ENCODE measurements at regions not wholly inside any gene's neighbourhood (a gene's known extent, or its start where the extent isn't known, plus 50 kb on each side); places are given as distances from the start of the nearest gene placed in this dataset.

DNA sequence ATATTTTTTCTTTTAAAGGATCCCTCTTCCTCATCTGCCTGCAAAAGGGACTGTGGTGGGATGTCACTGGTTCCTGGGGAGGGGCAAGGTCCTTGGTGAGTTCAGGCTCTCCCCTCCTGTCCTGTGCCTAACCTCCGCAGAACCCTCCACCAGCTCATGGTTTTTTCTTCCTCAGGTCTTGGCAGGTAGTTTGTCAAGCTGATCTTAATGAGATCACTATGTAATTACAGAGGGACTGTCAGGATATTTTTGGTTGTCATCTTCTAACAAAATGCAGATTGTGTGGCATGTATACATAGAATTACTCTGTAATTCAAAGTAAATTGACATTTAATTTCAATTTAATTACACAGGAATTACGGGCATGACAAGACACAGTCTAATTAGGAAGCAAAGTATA is 150.3 kb upstream of the SEMA6A start (continued):
- TF ChIP-seq JUN (CRISPR knock-in tag; IDR thresholded peaks at IDR 0.05) (no peak), RORB (CRISPR knock-in tag; IDR thresholded peaks at IDR 0.05) (no peak), ZSCAN18 (CRISPR knock-in tag; IDR thresholded peaks at IDR 0.05) (no peak)
- TF ChIP-seq, protein P1, sequence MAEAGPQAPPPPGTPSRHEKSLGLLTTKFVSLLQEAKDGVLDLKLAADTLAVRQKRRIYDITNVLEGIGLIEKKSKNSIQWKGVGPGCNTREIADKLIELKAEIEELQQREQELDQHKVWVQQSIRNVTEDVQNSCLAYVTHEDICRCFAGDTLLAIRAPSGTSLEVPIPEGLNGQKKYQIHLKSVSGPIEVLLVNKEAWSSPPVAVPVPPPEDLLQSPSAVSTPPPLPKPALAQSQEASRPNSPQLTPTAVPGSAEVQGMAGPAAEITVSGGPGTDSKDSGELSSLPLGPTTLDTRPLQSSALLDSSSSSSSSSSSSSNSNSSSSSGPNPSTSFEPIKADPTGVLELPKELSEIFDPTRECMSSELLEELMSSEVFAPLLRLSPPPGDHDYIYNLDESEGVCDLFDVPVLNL (CRISPR knock-in tag; IDR thresholded peaks at IDR 0.05; ENCODE audit: borderline replicate concordance, low read depth), result no peak

DNA sequence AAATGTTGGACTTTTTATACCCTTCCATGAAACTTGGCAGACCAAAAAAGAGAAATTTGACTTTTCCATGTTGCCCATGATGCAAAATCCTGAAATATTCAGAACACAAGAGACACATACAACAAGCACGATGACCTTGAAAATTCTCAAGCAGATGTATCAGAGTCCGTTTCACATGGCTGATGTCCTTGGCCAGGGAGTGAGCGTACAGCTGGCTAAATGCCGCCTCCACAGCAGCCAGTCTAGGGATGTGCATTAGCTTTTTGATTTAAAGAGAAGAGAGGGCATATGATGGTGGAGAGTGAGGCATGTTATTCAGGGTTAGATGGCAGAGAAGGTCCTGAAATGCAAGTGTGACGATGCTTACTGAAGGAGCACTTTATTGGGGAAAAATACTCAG is 148.0 kb upstream of the SEMA6A start:
- no peaks in the 10 kb centered on the region; the same call in 1 of the 2 replicates for H3K27me3 Mint-ChIP-seq (ENCODE audit: low read depth)
- ATAC-seq, result no peak
- ChIA-PET POLR2A (no interaction called here), CTCF (no interaction called here)
- TF ChIP-seq ZNF121 (CRISPR knock-in tag; IDR thresholded peaks at IDR 0.05), result no peak
- no peak for TF ChIP-seq GABPB1 (CRISPR knock-in tag; IDR thresholded peaks at IDR 0.05)
- no peak for TF ChIP-seq JAZF1 (CRISPR knock-in tag; IDR thresholded peaks at IDR 0.05)
- no peak for TF ChIP-seq IRF1 (CRISPR knock-in tag; IDR thresholded peaks at IDR 0.05)
- TF ChIP-seq NR3C1 (CRISPR knock-in tag; conservative IDR thresholded peaks at IDR 0.05; ENCODE audit: low read depth), result no peak
- TF ChIP-seq CREB1 (CRISPR knock-in tag; IDR thresholded peaks at IDR 0.05), result no peak
- TF ChIP-seq ZNF423 (CRISPR knock-in tag; IDR thresholded peaks at IDR 0.05), result no peak
- no peak for TF ChIP-seq ZNF532 (CRISPR knock-in tag; IDR thresholded peaks at IDR 0.05; ENCODE audit: borderline replicate concordance)
- no peak for TF ChIP-seq NR2C2 (CRISPR knock-in tag; IDR thresholded peaks at IDR 0.05)
- no peak for TF ChIP-seq ZNF219 (CRISPR knock-in tag; IDR thresholded peaks at IDR 0.05; ENCODE audit: borderline replicate concordance)
- TF ChIP-seq TEAD4 (CRISPR knock-in tag; IDR thresholded peaks at IDR 0.05), result no peak
- TF ChIP-seq, protein P2, sequence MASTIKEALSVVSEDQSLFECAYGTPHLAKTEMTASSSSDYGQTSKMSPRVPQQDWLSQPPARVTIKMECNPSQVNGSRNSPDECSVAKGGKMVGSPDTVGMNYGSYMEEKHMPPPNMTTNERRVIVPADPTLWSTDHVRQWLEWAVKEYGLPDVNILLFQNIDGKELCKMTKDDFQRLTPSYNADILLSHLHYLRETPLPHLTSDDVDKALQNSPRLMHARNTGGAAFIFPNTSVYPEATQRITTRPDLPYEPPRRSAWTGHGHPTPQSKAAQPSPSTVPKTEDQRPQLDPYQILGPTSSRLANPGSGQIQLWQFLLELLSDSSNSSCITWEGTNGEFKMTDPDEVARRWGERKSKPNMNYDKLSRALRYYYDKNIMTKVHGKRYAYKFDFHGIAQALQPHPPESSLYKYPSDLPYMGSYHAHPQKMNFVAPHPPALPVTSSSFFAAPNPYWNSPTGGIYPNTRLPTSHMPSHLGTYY (CRISPR knock-in tag; IDR thresholded peaks at IDR 0.05), result no peak
- no peak for TF ChIP-seq ZMAT4 (CRISPR knock-in tag; IDR thresholded peaks at IDR 0.05)
- TF ChIP-seq HMGXB4 (CRISPR knock-in tag; IDR thresholded peaks at IDR 0.05), result no peak
- TF ChIP-seq ZNF416 (CRISPR knock-in tag; IDR thresholded peaks at IDR 0.05), result no peak
- no peak overlapping the region for H3K4me3 Mint-ChIP-seq
- no peaks in the 10 kb centered on the region for H3K9me3 Mint-ChIP-seq
- H3K27ac Mint-ChIP-seq, result no peak overlapping the region
- H3K4me1 Mint-ChIP-seq, result peaks cover 13% of the 10 kb centered on the region
- H3K36me3 Mint-ChIP-seq, result no peaks in the 10 kb centered on the region
- DNase-seq (ENCODE audit: low spot score), result no peak
